Cardiac muscle cell (in vitro differentiated cells and primary cell): ENCODE measurements at regions not wholly inside any gene's neighbourhood (a gene's known extent, or its start where the extent isn't known, plus 50 kb on each side); places are given as distances from the start of the nearest gene placed in this dataset.

Experiments
- DNase-seq, 2 donors: peaks; one replicate each; pipeline versions ENCODE4 v3.0.0 to v3.0.0-alpha.2; 2010 to 2017; ENCODE audit warnings: low read depth in 1 of 2, low spot score in 1 of 2
- H3K27ac ChIP-seq: fragments of 200-600 bp; sonication (generic); 2 replicates; pipeline ENCODE4 v1.5.1; 2016
- H3K27me3 ChIP-seq: fragments of 200-600 bp; sonication (generic); 2 replicates; pipeline ENCODE4 v1.6.0; 2016; ENCODE audit warnings: control low read depth
- H3K36me3 ChIP-seq: fragments of 200-600 bp; sonication (generic); 2 replicates; pipeline ENCODE4 v1.5.1; 2016; ENCODE audit warnings: control low read depth
- H3K4me1 ChIP-seq: fragments of 200-600 bp; sonication (generic); 2 replicates; pipeline ENCODE4 v1.8.1; 2017; ENCODE audit warnings: low read depth, mild to moderate bottlenecking, mixed run types
- H3K4me3 ChIP-seq: fragments of 200-600 bp; sonication (generic); 2 replicates; pipeline ENCODE4 v1.5.1; 2016; ENCODE audit warnings: mild to moderate bottlenecking
- H3K9me3 ChIP-seq: fragments of 200-600 bp; sonication (generic); 2 replicates; pipeline ENCODE4 v1.5.1; 2017; ENCODE audit warnings: low read depth, mild to moderate bottlenecking, control low read depth
- TF ChIP-seq, protein P1 (sequence below): IDR thresholded peaks from 2 replicates; pipeline ENCODE4 v1.5.1; 2012; ENCODE audit warnings: low read depth, mild to moderate bottlenecking, low read length

DNA sequence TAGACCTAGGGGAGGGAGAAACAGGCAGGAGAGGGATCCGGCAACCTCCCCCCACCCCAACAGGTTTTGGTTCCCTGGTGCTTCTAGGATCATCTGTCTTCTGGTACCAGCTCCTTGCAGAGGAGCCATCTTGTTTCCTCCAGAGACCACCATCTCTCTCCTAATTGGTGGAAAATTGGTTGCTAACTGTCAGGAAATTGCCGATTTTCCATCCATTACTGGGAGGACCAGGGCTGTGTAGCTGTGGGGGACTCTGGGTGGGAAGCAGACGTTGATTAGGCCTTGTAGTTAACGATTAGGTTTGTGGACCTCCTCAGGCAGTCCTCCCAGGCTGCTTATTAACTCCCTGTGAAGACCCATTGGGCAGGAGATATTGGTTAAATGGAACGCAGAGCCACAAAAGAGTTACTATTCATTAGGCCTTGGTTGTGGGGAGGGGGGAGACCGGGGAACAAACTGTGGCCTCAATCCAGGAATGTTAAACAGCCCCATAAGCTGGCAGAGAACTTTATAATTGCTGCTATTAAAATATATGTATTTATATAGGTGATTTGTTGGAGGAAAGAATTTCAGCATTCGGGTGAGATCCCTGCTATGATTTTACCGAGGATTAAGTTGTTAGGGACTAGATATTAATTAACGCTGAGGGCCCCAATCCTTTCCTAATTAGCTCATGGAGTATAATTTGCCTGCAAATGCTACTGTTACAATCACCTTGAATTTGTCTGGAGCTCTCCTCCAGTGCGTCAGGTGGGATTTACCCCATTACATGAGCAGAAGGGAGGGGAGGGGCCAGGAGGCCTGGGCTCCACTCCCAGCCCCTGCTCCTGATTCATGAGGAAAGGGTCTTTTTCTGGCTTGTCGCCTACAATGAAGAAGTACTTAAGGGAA is 61.2 kb upstream of the TRABD2B start:
- DNase-seq, result no peak
- Histone ChIP-seq H3K4me1 (peaks cover 3% of the 10 kb centered on the region), H3K27me3 (peaks cover 17% of the 10 kb centered on the region), H3K27ac (no peak overlapping the region), H3K9me3 (no peaks in the 10 kb centered on the region), H3K4me3 (no peak overlapping the region), H3K36me3 (no peaks in the 10 kb centered on the region)
- TF ChIP-seq, protein P1, sequence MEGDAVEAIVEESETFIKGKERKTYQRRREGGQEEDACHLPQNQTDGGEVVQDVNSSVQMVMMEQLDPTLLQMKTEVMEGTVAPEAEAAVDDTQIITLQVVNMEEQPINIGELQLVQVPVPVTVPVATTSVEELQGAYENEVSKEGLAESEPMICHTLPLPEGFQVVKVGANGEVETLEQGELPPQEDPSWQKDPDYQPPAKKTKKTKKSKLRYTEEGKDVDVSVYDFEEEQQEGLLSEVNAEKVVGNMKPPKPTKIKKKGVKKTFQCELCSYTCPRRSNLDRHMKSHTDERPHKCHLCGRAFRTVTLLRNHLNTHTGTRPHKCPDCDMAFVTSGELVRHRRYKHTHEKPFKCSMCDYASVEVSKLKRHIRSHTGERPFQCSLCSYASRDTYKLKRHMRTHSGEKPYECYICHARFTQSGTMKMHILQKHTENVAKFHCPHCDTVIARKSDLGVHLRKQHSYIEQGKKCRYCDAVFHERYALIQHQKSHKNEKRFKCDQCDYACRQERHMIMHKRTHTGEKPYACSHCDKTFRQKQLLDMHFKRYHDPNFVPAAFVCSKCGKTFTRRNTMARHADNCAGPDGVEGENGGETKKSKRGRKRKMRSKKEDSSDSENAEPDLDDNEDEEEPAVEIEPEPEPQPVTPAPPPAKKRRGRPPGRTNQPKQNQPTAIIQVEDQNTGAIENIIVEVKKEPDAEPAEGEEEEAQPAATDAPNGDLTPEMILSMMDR, result no peak

DNA sequence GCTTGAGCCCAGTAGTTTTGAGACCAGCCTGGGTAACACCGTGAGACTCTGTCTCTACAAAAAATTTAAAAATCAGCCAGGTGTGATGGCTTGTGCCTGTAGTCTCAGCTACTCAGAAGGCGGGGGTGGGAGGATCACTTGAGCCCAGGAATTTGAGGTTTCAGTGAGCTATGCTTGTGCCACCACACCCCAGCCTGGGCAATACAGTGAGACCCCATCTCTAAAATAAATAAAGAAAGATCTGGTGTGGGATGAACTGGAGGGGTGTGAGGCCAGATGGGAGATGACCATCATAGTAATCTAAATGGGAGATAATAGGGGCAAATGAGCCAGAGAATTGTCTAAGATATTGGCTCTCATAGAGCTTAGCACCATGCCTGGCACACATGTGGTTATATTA is 60.1 kb upstream of the TRABD2B start:
- no peaks in the 10 kb centered on the region for H3K9me3 ChIP-seq
- no peak overlapping the region for H3K27ac ChIP-seq
- no peaks in the 10 kb centered on the region for H3K36me3 ChIP-seq
- DNase-seq, result no peak
- no peak overlapping the region for H3K4me3 ChIP-seq
- peaks cover 5% of the 10 kb centered on the region for H3K27me3 ChIP-seq
- TF ChIP-seq, protein P1, result no peak
- peaks cover 12% of the 10 kb centered on the region for H3K4me1 ChIP-seq

DNA sequence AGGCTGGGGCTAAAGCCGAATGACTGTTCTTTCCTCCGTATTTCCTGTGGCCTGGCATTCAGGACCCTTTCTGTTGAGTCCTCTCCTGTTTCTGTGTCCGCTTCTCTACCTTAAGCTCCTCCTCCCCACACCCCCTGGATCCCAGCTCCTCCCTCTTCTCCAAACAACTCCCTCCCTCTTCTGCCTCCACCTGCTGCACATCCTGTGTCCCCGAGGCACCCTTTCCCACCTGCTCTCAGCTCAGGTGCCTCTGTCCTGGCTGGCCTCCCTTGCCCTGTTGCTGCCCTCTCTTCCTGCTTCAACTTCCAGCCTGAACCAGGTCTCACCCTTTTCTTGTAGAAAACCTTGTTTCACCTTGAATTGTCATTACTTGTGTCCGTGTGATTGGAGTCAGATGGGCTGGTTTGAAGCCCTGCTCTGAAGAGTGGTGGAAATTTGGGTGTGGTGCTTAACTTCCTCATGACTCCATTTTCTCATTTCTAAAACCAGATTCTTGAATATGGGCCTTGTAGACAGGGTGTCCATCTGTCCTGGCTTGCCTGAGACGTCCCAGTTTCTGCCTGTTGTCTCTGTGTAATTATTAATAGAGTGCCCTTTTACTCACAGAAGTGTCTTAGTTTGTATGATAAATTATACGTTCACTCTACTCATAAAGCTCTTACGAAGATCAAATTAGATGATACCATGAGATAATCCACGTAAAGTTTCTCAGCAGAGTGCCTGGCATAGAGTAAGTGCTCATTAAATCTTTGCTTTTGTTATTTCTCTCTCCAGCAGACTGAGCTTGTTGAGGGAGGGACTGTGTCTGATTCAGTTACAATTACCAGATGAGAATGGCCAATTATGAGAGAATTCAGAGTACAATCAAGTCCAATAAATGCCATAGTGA is 58.9 kb upstream of the TRABD2B start:
- TF ChIP-seq, protein P1, result no peak
- no peaks in the 10 kb centered on the region for H3K9me3 ChIP-seq
- H3K36me3 ChIP-seq, result no peaks in the 10 kb centered on the region
- DNase-seq, result no peak
- no peak overlapping the region for H3K27ac ChIP-seq
- peaks cover 15% of the 10 kb centered on the region for H3K4me1 ChIP-seq
- no peak overlapping the region for H3K4me3 ChIP-seq
- peaks cover 5% of the 10 kb centered on the region for H3K27me3 ChIP-seq

DNA sequence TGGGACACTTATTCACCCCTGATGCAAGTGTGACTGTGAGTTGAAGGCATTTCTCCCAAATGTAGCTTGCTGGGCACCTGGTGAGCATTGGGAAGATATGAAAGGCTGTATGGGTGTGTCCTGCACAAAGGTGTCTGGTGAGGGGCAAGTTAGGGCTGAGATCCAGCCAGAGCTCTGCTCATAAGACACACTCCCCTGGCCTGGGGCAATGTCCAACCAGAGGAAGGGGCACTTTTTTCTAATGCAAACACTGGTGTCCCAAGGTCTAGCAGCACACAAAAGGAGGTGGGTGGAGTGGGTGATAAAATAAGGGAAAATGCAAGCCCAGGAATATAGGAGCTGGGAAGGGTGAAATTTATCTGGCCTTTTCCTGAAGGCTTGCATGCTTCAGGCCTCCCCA is 57.0 kb upstream of the TRABD2B start:
- no peaks in the 10 kb centered on the region for H3K9me3 ChIP-seq
- H3K36me3 ChIP-seq, result no peaks in the 10 kb centered on the region
- H3K4me1 ChIP-seq, result peaks cover 25% of the 10 kb centered on the region
- H3K27ac ChIP-seq, result no peak overlapping the region
- no peak overlapping the region for H3K4me3 ChIP-seq
- DNase-seq, result no peak
- H3K27me3 ChIP-seq, result peaks cover under 1% of the 10 kb centered on the region
- TF ChIP-seq, protein P1, result no peak

DNA sequence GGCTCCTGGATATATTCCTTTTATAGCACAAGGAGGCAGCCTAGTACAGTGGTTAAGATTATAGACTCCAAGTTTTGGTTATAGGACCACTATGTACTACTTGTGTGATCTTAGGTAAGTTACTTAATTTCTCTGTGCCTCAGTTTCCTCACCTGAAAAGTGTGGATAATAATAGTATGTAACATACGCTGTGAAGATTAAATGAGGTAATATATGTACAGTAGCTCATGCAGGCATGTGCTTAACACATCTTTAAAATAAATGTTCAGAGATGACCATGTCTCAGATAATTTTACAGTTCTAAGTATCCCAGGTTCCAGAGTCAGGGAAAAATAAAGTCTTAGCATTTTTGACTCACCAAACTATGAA is 55.7 kb upstream of the TRABD2B start:
- H3K36me3 ChIP-seq, result no peaks in the 10 kb centered on the region
- no peaks in the 10 kb centered on the region for H3K27me3 ChIP-seq
- H3K4me3 ChIP-seq, result no peak overlapping the region
- H3K9me3 ChIP-seq, result no peaks in the 10 kb centered on the region
- DNase-seq, result no peak
- TF ChIP-seq, protein P1, result no peak
- H3K27ac ChIP-seq, result no peak overlapping the region
- H3K4me1 ChIP-seq, result peaks cover 33% of the 10 kb centered on the region
